ENCODE measurements at regions not wholly inside any gene's neighbourhood (a gene's known extent, or its start where the extent isn't known, plus 50 kb on each side); places are given as distances from the start of the nearest gene placed in this dataset.

DNA sequence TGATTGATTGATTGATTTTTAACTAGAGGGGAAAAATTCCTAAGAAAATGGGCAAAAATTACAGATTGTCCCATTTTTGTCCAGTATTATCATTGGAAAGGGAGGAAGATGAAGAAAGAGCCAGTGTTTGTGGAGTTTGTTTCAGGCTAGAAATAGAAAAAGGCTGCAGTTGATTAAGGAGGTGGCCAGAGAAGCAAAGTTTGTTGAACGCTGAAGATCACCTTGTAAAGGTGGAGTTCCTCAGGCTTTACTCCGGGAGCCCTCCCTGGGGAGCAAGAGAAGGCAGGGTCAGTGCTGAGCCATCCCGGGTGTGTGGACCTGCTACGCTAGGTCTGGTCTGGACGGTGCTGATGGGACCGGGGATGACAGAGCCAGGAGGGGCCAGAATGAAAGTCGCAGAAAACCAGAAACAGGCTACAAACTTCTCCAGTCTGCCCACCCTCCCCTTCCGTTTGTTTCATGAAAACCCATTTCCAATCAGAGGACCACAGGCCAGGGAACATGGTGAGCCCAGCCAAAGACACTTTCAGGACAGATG is 222.6 kb upstream of the FOXF1 start:
- no peak for FAIRE-seq

DNA sequence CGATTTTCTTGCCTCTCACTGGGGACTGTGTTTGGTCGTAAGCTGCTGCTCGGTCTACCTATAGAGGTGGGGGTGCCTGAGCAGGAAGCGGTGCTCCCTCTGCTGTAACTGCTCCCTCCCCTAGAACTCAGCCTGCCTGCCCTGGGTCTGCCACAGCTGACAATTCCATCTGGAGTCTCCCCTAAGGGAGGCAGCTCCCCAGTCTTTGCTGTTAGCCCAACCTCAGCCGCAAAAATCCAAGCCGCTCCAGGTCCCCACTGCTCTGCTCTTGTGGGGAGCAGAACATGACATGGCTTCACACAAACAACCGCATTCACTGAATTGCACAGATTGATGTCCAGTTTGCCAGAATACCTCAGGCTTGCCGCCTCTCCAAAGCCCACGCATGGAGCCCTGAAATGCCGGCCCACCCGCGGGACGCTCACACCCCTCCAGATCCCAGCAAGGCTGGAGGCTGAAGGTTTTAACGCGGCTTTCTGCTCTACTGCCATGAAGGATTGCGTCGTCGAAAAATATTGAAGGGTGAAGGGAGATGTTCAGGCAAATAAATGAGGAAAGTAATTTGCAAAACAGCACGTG is 221.5 kb upstream of the FOXF1 start:
- FAIRE-seq, result no peak

DNA sequence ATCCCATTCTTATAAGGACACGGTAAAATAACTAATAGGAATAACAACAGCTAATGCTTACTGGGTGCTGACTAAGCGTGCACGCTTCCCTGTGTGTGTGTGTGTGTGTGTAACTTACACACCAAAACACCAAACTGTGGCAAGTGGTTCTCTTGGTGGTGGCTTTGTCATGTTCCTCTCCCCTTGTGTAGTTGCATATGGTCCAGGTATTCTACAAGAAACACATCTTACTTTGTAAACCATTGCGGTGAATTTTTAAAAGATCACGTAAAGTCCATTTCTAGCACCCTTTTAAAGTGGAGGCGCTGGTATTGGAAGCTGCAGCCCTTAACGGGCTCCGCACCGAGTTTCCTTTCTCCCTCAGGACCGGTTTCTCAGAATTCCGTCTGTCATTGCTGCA is 221.0 kb upstream of the FOXF1 start:
- FAIRE-seq, result no peak

DNA sequence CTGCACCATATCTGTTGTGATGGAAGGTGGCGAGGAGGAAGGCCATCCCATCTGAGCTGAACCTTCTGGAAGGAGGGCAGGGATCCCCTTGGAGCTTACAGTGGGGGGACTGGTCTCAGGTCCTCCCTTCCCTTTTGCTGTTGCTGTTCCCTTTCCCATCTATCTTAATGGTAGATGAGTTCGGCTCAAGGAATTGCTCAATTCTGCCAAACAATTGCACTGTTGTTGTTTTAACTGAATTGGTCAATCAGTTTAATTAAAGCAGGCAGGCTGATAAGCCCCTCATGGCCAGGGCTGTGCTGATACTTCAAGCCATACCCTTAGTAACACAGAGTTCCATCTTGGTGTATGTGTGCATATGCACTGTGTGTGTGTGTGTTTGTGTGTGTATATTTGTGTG is 220.4 kb upstream of the FOXF1 start:
- no peak for FAIRE-seq

DNA sequence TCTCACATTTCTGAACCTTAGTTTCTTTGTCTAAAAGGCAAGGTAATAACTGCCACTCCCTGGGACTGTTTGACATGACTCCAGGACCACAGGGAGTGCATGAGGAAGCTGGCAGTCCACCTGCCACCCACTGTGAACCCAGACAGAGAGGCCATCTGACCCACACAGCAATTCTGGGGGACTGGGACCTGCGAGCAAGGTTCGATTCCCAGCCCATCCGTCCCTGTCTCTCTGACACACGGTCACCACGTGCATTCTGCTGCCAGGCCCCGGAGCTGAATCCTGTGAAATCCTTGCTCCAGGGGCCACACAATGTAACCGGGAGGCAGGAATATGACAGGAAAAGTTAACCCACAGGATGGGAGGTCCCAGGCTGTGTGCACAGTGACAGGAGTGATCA is 218.8 kb upstream of the FOXF1 start:
- no peak for FAIRE-seq

DNA sequence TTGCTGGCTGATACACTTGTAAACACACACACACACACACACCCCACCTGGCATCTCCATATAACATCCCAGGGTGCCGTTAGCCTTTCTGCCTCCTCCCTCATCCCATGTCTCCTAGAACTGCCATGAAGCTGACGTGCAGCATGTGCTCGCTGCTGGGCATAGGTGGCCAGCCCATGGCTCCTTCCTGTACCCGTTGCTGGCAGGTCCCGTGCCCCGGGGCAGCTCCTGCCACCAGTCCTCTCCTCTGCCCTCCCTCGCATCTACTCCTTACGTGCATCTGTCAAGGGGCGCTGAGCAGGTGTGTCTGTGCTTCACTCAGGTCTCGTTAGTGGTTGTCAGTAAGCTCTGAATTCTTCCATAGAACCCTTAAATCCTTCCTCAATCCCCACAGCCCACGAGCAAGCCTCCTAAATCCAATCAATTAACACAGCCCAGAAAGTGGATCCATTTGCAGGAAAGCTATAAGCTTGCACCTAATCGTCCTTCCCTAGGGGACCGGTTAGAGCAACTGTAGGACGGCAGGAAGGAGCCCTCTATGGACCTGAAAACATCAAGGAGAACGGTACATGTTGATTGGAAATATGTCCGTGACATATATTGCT is 218.1 kb upstream of the FOXF1 start:
- FAIRE-seq, result no peak

DNA sequence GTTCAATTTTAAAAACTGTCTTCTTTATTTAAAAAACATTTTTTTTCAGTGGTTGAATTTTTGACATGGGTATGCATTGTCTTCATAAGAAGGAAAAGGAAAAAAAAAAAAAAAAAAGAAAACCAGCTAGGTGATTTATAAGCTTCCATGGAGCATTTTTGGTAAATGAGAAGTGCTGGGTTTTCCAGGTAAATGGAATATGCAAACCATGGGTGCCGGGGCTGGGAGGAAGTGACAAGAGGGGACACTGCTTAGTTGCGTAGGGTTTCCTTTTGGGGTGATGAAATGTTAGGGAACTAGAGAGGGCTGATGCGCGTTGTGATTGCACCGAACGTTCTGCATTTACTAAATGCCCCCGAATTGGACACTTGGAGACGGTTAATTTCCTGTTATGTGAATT is 217.4 kb upstream of the FOXF1 start:
- no peak for FAIRE-seq

DNA sequence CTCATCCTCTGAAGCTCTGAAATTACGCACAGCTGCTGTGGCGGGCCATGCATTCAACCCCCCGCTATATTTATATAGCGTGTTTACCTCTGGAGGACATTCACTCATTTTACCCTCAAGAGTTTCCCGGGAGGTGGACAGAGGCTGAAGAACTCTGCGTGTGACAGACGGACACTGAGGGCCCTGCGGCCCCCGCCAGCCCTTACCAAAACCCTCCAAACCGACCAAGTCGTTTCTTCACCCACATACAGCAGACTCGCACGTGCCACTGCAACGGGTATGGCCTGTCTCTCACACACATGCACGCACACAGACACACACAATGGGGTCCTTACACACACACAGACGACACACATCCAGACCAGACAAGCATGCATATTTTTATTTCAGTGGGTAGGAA is 216.4 kb upstream of the FOXF1 start:
- no peak for FAIRE-seq

DNA sequence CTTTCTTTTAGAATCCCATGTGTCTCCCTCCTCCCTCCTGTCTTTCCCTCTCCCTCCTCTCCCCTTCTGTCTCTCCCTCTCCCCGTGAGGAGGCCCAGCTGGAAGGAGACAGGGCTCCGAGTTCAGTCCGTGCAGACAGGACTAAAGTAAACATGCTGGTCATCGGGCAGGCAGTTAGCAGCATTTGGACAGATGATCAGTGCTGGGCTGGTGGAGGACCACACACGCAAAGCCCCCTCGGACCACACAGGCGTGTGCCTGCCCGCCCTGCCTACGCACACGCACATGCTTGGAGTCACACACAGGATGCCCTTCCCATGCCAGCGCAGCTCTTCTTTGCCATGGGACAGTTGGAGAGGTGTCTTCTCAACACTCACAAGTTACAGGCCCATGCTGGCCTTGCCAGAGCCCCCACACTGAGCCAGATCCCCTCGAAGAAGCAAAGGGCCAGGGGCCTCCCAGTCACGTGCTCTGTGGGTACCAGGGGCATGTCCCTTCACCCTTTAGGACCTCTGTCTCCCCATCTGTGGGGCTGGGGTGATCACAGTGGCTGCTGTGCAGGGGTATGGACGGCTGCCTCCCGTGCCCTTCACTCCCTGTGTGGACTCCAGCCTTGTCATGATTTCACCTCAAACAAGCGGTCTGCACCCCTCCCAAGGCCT is 215.7 kb upstream of the FOXF1 start:
- FAIRE-seq, result no peak

DNA sequence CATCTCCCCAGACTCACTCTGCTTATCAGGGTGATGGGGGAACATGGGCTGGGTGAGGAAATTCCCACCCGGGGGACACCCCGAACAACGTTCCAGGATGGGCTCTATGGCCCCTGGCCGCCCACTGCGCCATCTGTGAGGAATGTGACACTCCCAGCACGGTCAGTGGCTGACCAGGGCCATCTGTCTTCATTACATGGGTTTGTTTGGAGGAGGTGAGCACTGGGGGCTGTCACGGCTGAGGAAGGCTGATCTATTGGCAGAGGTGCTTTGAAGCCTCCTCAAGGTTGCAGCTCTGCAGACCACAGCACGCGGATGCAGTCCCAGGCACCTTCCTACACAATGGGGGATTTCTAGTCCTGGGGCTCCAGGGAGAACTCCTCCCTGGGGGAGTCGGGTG is 214.1 kb upstream of the FOXF1 start:
- no peak for FAIRE-seq

DNA sequence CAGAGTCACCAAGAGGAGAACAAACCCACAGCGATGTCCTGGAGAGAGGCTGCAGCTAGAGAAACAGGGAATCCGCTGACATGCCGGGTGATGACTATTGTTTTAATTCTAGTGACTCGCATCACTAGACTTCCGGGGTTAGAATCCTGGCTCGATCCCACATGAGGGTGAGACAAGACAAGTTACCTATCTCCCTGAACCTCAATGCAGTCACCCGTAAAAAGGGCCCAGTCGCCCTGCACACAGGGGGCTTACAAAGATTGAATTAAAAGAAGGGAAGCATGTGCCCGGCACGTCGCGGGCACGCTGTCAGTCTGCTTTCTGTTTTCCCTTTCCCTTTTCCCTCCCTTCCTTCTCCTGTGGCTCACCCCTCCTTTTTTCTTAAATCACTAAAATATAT is 212.9 kb upstream of the FOXF1 start:
- no peak for FAIRE-seq

DNA sequence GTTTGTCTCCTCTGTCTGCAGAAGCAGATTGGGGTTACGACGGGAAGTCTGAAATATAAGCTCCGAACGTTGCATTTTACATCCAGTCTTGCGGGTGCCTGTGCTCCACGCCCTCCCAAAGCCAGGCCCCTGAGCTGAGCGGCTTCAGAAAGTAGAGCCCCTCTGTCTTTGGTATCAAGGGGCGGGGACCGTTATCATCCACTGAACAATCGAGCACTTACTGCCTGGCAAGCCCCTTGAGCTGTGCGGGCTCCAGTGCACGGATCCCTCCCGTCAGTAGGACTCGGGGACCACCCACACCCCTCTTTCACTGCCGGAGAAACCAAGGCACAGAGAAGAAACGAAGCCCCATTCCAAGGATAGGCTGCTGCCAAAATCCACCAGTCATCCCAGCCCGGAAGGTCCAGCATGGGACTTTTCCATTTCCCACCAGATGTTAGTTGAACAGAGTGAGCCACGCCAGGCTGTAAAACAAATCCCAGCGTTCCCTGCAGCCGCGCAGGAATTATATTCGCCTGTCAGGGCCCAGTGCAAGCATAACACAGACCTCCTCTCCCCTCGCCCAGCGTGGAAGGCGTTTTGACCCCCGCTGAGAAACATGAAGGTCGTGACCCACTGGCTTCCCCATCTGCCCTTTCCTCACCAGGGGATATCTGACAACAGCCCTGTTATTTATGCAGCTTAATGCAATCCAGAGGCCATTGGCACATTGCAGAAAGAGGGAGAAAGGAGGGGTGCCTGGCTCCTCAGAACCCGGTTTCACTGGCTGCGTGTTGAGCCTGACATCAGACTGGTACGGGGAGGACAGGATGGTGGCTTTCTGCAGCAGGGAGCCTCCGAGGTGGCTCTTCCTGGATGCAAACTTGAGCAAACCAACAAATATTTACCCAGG is 212.2 kb upstream of the FOXF1 start:
- no peak for FAIRE-seq

DNA sequence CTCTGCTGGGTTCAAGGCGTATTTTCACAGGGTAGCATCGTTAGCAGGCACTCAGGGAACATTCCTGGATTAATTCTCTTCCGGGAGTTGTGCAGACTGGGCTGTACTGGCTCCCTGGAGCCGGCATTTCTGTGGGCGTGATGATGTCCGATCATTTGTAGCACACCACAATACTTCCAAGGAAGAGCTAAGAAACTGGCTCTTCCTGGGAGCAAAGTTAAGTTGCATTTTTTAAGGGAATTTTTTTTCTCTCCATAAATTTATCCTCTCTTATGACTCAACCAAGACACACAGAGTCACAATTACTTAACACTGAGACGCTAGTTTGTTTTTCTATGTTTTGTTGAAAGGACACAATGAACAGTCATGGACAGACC is 211.6 kb upstream of the FOXF1 start:
- no peak for FAIRE-seq

DNA sequence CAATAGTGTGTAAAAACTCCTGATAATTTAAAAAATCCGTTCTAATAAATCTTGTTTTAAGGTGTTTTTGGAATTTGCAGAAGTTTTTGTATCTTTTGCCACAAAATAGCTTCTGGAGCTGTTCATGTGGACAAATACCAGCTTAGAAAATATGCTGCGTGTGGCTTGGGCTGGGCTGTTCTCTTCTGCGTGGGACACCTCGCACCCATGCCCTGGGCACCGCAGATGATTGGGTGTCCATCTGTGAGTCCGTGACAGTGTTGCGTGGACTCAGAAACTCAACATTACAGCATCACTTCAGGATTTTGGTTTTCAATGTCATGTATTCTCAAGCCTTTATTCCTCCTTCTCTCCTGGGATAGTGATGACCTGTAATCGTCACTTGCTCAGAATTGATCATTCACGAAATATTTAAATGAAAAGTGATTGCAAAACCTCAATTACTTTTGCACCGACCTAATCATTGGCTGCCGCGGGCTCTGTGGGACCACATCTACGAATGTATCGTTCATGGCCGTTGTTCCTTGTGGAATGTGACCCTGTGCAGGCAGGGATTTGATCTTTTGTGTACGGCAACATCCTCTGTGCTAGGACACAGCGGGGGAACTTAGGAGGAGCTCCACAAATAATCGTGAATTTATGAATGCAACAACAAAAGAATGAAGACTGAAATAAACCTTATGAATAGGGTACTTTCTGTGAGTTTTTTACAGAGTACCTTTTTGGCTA is 210.3 kb upstream of the FOXF1 start:
- no peak for FAIRE-seq

DNA sequence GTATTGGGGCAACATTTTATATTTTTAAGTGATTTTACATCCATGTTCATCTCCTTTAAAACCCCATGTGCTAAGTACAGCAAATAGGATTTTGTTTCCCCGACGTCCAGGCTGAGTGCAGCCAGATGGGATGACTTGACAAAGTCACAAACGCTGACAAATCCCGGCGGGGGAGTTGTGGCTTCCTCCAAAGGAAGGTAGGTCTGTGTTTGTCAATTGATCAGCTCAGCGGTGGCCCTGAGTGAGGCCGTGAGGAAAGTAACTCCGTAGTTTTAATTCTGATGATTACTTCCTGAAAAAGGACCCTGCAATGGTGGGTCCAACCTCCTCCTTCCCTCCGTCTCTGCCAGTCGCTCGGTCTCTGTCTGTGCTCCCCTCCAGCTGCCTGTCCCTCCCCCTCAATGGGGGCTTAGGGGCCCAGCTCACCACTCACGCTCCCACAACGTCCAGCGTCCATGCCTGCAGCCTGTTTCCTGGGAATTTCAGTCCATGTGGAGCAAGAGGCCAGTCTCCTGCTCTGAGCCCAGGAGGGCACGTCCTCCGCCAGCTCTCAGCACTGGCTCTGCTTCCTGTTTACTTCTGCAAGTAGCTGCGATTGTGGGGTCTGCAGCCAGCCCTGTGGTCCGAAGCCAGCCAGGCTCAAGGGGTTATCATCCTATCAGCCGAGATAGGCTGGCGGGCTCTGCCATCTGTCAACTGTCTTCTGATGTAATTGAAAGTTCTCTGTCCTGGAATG is 209.4 kb upstream of the FOXF1 start:
- FAIRE-seq, result no peak

DNA sequence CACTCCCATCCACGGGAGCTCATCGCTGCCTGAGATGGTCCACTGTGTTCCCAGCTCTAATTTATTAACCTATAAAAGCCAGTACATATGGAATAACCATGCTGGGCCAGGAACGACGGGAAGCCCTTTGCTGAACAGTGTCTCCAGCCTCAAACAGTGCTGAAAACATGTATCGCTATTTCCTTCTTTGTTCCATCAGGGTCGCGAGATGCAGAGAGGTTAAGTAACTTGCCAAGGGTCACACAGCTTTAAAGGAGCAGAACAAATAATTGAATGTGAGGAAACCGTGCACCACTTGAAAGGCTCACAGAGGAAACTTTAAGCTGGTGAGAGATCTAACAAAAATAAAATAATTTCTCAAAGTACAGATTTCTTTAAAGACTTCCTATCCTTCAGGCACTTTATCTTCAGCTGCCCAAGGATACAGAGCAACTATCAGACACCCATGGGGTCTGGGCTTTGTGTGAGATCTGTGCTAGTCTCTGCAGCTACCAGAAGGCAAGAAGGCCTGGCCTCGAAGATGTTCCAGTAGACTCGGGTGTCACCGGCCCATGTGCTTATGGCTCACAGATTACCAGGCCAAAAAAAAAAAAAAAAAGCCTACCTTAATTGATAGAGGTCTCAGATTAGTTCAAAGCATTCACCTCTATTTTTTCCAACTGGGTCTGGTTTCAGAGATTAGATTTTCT is 207.8 kb upstream of the FOXF1 start:
- FAIRE-seq, result no peak

DNA sequence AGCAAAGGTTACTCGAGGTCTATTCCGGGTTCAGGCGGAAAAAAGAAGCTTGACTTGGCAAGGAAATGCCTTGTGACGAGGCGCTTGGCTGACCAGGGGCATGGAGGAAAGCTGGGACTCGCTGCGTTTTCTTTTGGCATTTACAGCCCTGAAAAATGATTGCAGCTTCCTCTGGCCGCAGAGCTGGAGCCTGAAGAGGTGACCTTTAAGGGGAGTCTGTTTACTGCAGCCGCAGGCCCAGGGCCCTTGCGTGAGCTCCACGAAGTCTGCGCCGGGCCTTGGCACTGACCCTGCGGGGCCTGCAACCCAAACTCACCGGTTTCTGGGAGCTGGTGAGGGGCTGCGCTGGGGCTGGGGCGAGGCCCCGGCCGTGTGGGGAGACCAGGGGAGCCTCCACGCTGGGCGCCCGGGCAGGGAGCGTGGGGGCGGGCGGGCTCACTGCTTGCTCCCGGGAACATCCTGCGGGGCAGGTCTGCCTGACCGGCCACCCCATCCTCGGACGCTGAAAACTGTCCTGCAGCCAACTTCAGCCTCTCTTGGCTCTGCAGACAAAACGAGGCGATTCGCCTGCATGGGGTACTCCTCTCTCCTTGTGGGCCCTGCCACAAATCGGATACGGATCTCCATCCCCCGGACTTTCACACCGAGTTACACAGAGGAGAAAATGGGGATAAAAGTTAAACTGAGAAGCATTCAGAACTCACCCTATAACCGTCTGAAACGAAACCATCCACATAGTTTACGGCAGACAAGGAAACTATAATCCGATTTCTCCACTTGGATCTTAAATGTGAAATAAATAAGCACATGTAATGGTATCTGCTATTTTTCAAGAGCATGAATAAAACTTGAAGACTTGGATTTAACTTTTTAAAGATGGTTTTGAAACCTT is 206.3 kb upstream of the FOXF1 start:
- no peak for FAIRE-seq

DNA sequence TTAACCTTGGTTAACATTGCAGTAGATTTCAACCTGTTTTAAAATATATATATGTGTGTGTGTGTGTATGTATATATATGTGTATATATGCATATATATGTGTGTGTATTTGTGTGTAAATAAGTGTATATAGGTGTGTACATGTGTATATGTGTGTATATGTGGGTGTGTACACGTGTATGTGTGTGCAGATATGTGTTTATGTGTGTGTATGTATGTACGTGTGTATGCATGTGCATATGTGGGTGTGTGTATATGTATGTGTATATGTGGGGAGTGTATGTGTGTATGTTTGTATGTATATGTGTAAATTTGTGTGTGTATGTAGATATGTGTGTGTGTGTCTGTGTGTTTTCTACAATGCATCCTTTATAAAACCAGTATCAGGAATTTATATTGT is 205.5 kb upstream of the FOXF1 start:
- no peak for FAIRE-seq

DNA sequence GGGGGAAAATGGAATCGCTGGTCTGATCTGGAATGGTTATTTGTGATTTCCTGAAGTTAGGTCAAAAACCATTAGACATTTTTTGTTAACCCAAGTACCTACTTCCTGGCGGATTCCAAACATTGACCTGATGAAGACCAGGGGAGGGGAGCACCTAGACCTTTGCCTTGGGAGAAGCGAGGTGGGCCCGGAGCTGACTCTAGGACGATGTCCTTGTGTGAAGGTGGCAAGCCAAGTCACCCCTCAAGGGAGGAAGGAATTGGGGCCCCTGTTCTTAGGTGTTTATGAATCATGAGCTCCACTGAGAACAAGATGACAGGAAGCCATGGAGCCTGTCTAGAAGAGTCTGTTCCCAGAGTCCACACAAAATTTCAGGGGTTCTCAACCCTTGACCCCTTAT is 204.9 kb upstream of the FOXF1 start:
- FAIRE-seq, result no peak

DNA sequence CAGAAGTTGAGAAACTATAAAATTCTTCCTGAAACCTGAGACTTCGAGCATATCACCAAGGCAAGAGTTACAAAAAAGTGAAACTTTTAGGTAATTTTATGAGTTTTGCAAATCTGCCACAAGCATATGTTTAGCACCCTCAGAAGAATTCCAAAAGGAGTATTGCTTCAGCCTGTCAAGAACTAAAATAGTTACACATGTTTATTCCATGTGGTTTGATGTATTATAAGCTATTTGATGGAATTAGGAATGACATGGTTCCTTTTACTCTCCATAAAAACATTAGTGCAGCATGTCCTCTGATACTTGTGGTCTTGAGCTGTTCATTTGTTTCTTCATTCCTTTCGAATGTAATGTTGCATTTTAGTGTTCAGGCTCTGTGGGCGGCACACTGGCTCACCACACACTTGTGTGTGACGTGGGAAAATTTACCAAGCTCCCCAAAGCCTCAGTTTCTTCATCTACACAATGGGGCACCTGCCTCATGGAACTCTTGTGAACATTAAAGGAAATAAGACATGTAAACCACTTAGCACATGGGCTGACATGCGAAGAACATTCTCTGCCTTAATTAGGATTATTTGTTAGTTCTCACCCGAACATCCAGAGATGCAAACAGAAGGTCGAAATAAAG is 204.2 kb upstream of the FOXF1 start:
- no peak for FAIRE-seq
